ENCODE measurements at regions not wholly inside any gene's neighbourhood (a gene's known extent, or its start where the extent isn't known, plus 50 kb on each side); places are given as distances from the start of the nearest gene placed in this dataset.

GRCh38 chr15:27679731-27680471, 419.2 kb downstream of the OCA2 start:
- Histone ChIP-seq H3K27ac (ENCODE audit: low read depth, low read length) (no peak overlapping the region), H3K9me3 (ENCODE audit: control insufficient read depth, insufficient read depth, low read length) (peaks cover 8% of the 10 kb centered on the region; the same call in 1 of the 2 replicates), H3K4me3 (ENCODE audit: low read depth, low read length) (no peak overlapping the region), H3K27me3 (ENCODE audit: control insufficient read depth, insufficient read depth, low read length) (no peaks in the 10 kb centered on the region)
- CTCF ChIA-PET, result interaction anchor here (0.6 to 1.1 kb wide), 2 partner anchors 13 to 512 kb away, joined by 4 read pairs; no protein-coding TSS in a partner anchor
- DNase-seq (ENCODE audit: low read depth, low spot score), result no peak
- POLR2A ChIA-PET, result no interaction called here
- TF ChIP-seq, protein P1, sequence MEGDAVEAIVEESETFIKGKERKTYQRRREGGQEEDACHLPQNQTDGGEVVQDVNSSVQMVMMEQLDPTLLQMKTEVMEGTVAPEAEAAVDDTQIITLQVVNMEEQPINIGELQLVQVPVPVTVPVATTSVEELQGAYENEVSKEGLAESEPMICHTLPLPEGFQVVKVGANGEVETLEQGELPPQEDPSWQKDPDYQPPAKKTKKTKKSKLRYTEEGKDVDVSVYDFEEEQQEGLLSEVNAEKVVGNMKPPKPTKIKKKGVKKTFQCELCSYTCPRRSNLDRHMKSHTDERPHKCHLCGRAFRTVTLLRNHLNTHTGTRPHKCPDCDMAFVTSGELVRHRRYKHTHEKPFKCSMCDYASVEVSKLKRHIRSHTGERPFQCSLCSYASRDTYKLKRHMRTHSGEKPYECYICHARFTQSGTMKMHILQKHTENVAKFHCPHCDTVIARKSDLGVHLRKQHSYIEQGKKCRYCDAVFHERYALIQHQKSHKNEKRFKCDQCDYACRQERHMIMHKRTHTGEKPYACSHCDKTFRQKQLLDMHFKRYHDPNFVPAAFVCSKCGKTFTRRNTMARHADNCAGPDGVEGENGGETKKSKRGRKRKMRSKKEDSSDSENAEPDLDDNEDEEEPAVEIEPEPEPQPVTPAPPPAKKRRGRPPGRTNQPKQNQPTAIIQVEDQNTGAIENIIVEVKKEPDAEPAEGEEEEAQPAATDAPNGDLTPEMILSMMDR (IDR thresholded peaks at IDR 0.05; ENCODE audit: low read depth, low read length), result no peak

GRCh38 chr15:27679203-27679602, 419.9 kb downstream of the OCA2 start:
- Histone ChIP-seq H3K27me3 (ENCODE audit: control insufficient read depth, insufficient read depth, low read length) (no peaks in the 10 kb centered on the region), H3K4me3 (ENCODE audit: low read depth, low read length) (no peak overlapping the region), H3K9me3 (ENCODE audit: control insufficient read depth, insufficient read depth, low read length) (peaks cover 8% of the 10 kb centered on the region; the same call in 1 of the 2 replicates), H3K27ac (ENCODE audit: low read depth, low read length) (no peak overlapping the region)
- TF ChIP-seq, protein P1 (IDR thresholded peaks at IDR 0.05; ENCODE audit: low read depth, low read length), result no peak
- CTCF ChIA-PET, result no interaction called here
- DNase-seq (ENCODE audit: low read depth, low spot score), result no peak
- POLR2A ChIA-PET, result no interaction called here

DNA sequence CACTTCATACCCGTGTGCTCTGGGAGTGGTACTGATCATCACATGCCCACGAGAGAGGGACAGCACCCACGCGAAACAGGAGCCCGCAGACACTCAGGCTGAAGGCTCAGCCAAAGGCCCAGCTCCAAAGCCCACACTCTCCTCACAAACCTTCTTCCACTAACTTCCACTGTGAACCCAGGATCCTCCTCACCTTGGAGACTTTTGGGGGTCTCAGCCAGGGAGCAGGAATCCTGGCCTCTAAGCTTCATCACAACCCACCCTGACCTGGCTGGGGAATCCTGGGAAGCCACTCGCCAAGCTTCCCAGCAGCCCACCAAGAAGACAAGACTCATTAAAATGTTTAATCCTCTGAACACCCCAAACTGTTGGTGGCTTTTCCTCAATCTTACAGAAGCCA, 421.2 kb downstream of the OCA2 start:
- CTCF ChIA-PET, result no interaction called here
- no peak overlapping the region for H3K27ac ChIP-seq (ENCODE audit: low read depth, low read length)
- POLR2A ChIA-PET, result no interaction called here

GRCh38 chr15:27676647-27677046, 422.5 kb downstream of the OCA2 start:
- ChIA-PET CTCF (no interaction called here), POLR2A (no interaction called here)
- Histone ChIP-seq H3K4me3 (ENCODE audit: low read depth, low read length) (no peak overlapping the region), H3K27ac (ENCODE audit: low read depth, low read length) (no peak overlapping the region), H3K27me3 (ENCODE audit: control insufficient read depth, insufficient read depth, low read length) (no peaks in the 10 kb centered on the region), H3K9me3 (ENCODE audit: control insufficient read depth, insufficient read depth, low read length) (peaks cover 19% of the 10 kb centered on the region)
- TF ChIP-seq, protein P1 (IDR thresholded peaks at IDR 0.05; ENCODE audit: low read depth, low read length), result no peak
- no peak for DNase-seq (ENCODE audit: low read depth, low spot score)

More for the DNA sequence above, 421.2 kb downstream of the OCA2 start:
- no peak for DNase-seq (ENCODE audit: low read depth, low spot score)
- Histone ChIP-seq H3K27me3 (ENCODE audit: control insufficient read depth, insufficient read depth, low read length) (no peaks in the 10 kb centered on the region), H3K9me3 (ENCODE audit: control insufficient read depth, insufficient read depth, low read length) (peaks cover 8% of the 10 kb centered on the region; the same call in 1 of the 2 replicates), H3K4me3 (ENCODE audit: low read depth, low read length) (no peak overlapping the region)
- TF ChIP-seq, protein P1 (IDR thresholded peaks at IDR 0.05; ENCODE audit: low read depth, low read length), result no peak

DNA sequence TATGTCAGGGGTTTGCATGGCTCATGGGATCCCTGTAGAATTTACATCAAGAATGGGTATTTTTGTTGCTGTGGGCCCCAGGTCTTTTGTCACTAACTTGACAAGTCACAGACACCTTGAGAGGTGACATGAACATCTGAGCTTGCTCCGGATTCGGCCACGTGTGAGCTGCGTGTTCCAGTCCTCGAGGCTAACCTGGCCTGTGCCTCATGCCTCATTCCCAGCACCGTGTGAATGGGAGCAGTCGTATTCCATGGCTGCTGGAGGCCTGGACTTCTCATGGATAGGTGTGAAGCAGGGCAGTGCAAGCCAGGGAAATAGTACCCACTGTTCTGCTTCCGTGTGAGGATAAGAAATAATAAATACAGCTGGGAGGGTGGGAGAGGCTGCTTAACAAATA, 423.5 kb downstream of the OCA2 start:
- Histone ChIP-seq H3K27ac (ENCODE audit: low read depth, low read length) (no peak overlapping the region), H3K4me3 (ENCODE audit: low read depth, low read length) (no peak overlapping the region), H3K9me3 (ENCODE audit: control insufficient read depth, insufficient read depth, low read length) (peaks cover 19% of the 10 kb centered on the region), H3K27me3 (ENCODE audit: control insufficient read depth, insufficient read depth, low read length) (no peaks in the 10 kb centered on the region)
- TF ChIP-seq, protein P1 (IDR thresholded peaks at IDR 0.05; ENCODE audit: low read depth, low read length), result no peak
- ChIA-PET POLR2A (no interaction called here), CTCF (no interaction called here)
- no peak for DNase-seq (ENCODE audit: low read depth, low spot score)
